Panc1 (cell line): ENCODE measurements at regions not wholly inside any gene's neighbourhood (a gene's known extent, or its start where the extent isn't known, plus 50 kb on each side); places are given as distances from the start of the nearest gene placed in this dataset.

Experiments used
- ATAC-seq: fragments of 200-7000 bp; cut with Tn5 transposase; 2 replicates; pipeline ENCODE4 v1.9.1; 2020; ENCODE audit warnings: mild to moderate bottlenecking, moderate library complexity
- BruUV-seq: library from RNA; stranded (reverse); fragments of 400-500 nt; replicated peaks from 2 replicates; lab custom pipeline; 2021; lab: Mats Ljungman, UMichigan
- CTCF ChIA-PET: fragments of 300-600 bp; sonication (Branson Sonifier 250); formaldehyde crosslinking; loops from one replicate; lab custom pipeline; 2022; ENCODE audit warnings: antibody characterized with exemption; lab: Charles Lee
- POLR2A ChIA-PET: fragments of 300-600 bp; sonication (Branson Sonifier 250); formaldehyde crosslinking; loops from one replicate; lab custom pipeline; 2022; ENCODE audit warnings: antibody characterized with exemption; lab: Charles Lee
- DNase-seq: peaks from one replicate; pipeline ENCODE4 v3.0.0-alpha.2; 2010; ENCODE audit warnings: low read depth, low spot score
- H3K27ac ChIP-seq: 2 replicates; pipeline ENCODE4 v1.5.1; 2011; ENCODE audit warnings: mild to moderate bottlenecking, low read length, inconsistent platforms
- H3K27me3 ChIP-seq: fragments of 200-500 bp; sonication (Bioruptor generic); 2 replicates; pipeline ENCODE4 v1.6.0; 2014; ENCODE audit warnings: low read length, inconsistent platforms; ENCODE audit not compliant: control insufficient read depth, insufficient read depth
- H3K36me3 ChIP-seq: fragments of 200-500 bp; sonication (Bioruptor generic); 2 replicates; pipeline ENCODE4 v1.5.1; 2014; ENCODE audit warnings: inconsistent platforms, mild to moderate bottlenecking, low read length, moderate library complexity; ENCODE audit not compliant: control insufficient read depth, insufficient read depth
- H3K4me1 ChIP-seq: 2 replicates; pipeline ENCODE4 v1.5.1; 2011; ENCODE audit warnings: inconsistent platforms, mild to moderate bottlenecking, low read length, moderate library complexity; ENCODE audit not compliant: control insufficient read depth, insufficient read depth
- H3K4me3 ChIP-seq, 2 experiments: 2 replicates each; pipeline ENCODE4 v1.5.1; 2011 to 2012; ENCODE audit warnings: low read depth in 2 of 2, low read length in 2 of 2, mild to moderate bottlenecking in 2 of 2, inconsistent platforms in 1 of 2, moderate library complexity in 1 of 2
- H3K9me3 ChIP-seq: fragments of 200-500 bp; sonication (Bioruptor generic); 2 replicates; pipeline ENCODE4 v1.5.1; 2014; ENCODE audit warnings: low read depth, mild to moderate bottlenecking, inconsistent platforms, low read length, moderate library complexity; ENCODE audit not compliant: control insufficient read depth, insufficient read depth
- POLR2AphosphoS5 ChIP-seq: IDR thresholded peaks from 2 replicates; pipeline ENCODE4 v1.6.1; 2012; ENCODE audit warnings: mild to moderate bottlenecking, low read depth, low read length, moderate library complexity
- SIN3A ChIP-seq: IDR thresholded peaks from 2 replicates; pipeline ENCODE4 v1.6.1; 2012; ENCODE audit warnings: low read depth, mild to moderate bottlenecking, low read length, moderate library complexity, borderline replicate concordance; ENCODE audit not compliant: insufficient read depth
- TCF7L2 ChIP-seq: IDR thresholded peaks from 2 replicates; pipeline ENCODE4 v1.6.1; 2011; ENCODE audit warnings: mild to moderate bottlenecking, low read depth, low read length, inconsistent platforms
- in situ Hi-C: cut with HindIII; loops from 2 replicates; pipeline ENCODE4 v1.10.0; 2016; ENCODE audit warnings: low sequenced_read_pairs, low pct_unique_long_range_greater_than_20kb
- intact Hi-C: fragments of 100-400 bp; cut with micrococcal nuclease; formaldehyde crosslinking; loops from one replicate; pipeline ENCODE4 v1.10.0; 2022; ENCODE audit not compliant: unreplicated experiment
- TF ChIP-seq, protein P1 (sequence below): fragments of 450-650 bp; IDR thresholded peaks from 2 replicates; pipeline ENCODE4 v1.5.1; 2017; ENCODE audit warnings: mild to moderate bottlenecking
- TF ChIP-seq, protein P2 (sequence below), 2 experiments: IDR thresholded peaks; 2 replicates each; pipeline ENCODE4 v1.6.1; 2011 to 2012; ENCODE audit warnings: low read depth in 2 of 2, control low read depth in 1 of 2, low read length in 1 of 2, mild to moderate bottlenecking in 1 of 2, moderate library complexity in 1 of 2; ENCODE audit not compliant: insufficient read depth in 1 of 2

DNA sequence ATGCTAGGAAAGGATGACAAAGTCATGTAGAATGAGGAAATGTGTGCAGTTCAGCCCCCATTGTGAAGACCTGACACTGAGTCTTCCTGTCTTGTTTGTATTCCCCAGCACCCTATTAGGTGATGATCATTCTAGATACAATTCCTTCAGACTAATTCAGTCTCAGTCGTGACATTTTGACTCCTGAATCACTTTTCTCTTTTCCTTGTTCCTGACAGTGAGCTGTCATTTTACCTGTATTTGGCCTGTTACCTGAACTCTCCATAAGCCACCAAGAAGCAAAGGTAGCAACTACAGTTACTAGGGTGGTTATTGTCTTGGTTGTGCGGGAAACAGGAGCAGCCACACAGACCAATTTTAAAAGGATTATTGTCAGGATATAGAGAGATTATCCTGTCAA lies 111.4 kb upstream of the TAC1 start:
- DNase-seq (no peak), ATAC-seq (no peak)
- no peaks in the 10 kb centered on the region for H3K27me3 ChIP-seq
- H3K9me3 ChIP-seq, result no peaks in the 10 kb centered on the region
- no peak overlapping the region for H3K4me3 ChIP-seq
- H3K4me1 ChIP-seq, result no peaks in the 10 kb centered on the region
- ChIA-PET POLR2A (no interaction called here), CTCF (no interaction called here)
- intact Hi-C loops (no loop called here), in situ Hi-C loops (no loop called here)
- H3K36me3 ChIP-seq, result no peaks in the 10 kb centered on the region
- TF ChIP-seq, protein P1, sequence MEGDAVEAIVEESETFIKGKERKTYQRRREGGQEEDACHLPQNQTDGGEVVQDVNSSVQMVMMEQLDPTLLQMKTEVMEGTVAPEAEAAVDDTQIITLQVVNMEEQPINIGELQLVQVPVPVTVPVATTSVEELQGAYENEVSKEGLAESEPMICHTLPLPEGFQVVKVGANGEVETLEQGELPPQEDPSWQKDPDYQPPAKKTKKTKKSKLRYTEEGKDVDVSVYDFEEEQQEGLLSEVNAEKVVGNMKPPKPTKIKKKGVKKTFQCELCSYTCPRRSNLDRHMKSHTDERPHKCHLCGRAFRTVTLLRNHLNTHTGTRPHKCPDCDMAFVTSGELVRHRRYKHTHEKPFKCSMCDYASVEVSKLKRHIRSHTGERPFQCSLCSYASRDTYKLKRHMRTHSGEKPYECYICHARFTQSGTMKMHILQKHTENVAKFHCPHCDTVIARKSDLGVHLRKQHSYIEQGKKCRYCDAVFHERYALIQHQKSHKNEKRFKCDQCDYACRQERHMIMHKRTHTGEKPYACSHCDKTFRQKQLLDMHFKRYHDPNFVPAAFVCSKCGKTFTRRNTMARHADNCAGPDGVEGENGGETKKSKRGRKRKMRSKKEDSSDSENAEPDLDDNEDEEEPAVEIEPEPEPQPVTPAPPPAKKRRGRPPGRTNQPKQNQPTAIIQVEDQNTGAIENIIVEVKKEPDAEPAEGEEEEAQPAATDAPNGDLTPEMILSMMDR, result no peak
- TF ChIP-seq POLR2AphosphoS5, result no peak
- no peak for TF ChIP-seq SIN3A
- TF ChIP-seq TCF7L2, result no peak
- TF ChIP-seq, protein P2, sequence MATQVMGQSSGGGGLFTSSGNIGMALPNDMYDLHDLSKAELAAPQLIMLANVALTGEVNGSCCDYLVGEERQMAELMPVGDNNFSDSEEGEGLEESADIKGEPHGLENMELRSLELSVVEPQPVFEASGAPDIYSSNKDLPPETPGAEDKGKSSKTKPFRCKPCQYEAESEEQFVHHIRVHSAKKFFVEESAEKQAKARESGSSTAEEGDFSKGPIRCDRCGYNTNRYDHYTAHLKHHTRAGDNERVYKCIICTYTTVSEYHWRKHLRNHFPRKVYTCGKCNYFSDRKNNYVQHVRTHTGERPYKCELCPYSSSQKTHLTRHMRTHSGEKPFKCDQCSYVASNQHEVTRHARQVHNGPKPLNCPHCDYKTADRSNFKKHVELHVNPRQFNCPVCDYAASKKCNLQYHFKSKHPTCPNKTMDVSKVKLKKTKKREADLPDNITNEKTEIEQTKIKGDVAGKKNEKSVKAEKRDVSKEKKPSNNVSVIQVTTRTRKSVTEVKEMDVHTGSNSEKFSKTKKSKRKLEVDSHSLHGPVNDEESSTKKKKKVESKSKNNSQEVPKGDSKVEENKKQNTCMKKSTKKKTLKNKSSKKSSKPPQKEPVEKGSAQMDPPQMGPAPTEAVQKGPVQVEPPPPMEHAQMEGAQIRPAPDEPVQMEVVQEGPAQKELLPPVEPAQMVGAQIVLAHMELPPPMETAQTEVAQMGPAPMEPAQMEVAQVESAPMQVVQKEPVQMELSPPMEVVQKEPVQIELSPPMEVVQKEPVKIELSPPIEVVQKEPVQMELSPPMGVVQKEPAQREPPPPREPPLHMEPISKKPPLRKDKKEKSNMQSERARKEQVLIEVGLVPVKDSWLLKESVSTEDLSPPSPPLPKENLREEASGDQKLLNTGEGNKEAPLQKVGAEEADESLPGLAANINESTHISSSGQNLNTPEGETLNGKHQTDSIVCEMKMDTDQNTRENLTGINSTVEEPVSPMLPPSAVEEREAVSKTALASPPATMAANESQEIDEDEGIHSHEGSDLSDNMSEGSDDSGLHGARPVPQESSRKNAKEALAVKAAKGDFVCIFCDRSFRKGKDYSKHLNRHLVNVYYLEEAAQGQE (IDR thresholded peaks at IDR 0.05; ENCODE audit: insufficient read depth in 1 of 2, low read depth in 2 of 2, low read length in 1 of 2), result no peak
- BruUV-seq, result no TSS peak
- H3K27ac ChIP-seq, result no peak overlapping the region

DNA sequence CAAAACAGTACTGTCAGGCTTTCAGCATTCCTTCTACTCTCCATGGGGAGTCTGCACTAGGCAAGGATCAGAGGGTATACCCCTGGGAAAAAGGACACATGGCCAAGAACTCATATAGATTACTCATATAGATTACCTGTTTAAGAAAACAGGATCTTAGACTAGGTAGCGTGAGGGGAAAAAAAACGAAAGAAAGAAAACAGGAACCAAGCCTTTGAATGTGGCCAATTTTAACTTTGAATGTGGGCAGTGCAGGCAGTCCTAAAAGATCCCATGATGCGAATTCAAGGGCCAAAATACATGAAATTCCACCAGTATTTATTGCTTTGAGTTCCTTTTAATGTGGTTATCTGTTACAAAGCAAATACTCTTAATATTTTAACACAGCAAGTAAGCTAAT lies 108.6 kb upstream of the TAC1 start:
- in situ Hi-C loops (no loop called here), intact Hi-C loops (no loop called here)
- Histone ChIP-seq H3K4me1 (no peaks in the 10 kb centered on the region), H3K27ac (no peak overlapping the region), H3K9me3 (no peaks in the 10 kb centered on the region), H3K36me3 (no peaks in the 10 kb centered on the region), H3K4me3 (no peak overlapping the region), H3K27me3 (no peaks in the 10 kb centered on the region)
- no TSS peak for BruUV-seq
- ChIA-PET CTCF (no interaction called here), POLR2A (no interaction called here)
- no peak for ATAC-seq
- TF ChIP-seq TCF7L2 (no peak), SIN3A (no peak), POLR2AphosphoS5 (no peak)
- TF ChIP-seq, protein P2 (IDR thresholded peaks at IDR 0.05; ENCODE audit: insufficient read depth in 1 of 2, low read depth in 2 of 2, low read length in 1 of 2), result no peak
- TF ChIP-seq, protein P1, result no peak
- no peak for DNase-seq
